DMS 273 treated with DMSO at 0.1 percent for 48 hours (cell line): ENCODE measurements at regions not wholly inside any gene's neighbourhood (a gene's known extent, or its start where the extent isn't known, plus 50 kb on each side); places are given as distances from the start of the nearest gene placed in this dataset.

ENCODE experiments used
- DNase-seq: peaks from one replicate; lab custom pipeline; 2025; lab: John Stamatoyannopoulos, UW

DNA sequence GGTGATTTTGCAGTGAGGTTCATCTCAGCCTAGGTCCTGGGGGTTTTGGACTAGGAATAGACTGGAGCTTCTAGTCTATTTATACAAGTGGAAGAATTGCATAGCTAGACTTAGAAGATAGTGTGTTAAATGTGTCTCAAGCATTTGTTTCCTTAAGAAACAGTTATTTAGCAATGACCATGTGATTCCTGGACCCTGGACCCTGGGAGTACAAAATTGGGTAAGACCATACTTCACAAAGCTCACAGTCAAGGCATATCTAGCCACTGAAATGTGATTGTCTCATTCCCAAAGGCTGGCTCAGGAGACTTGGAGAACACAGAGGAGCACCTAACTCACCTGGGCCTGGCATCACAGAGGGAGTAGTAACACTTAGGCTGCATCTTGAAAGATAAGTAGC is 754.5 kb downstream of the SATB2 start:
- no peak for DNase-seq

DNA sequence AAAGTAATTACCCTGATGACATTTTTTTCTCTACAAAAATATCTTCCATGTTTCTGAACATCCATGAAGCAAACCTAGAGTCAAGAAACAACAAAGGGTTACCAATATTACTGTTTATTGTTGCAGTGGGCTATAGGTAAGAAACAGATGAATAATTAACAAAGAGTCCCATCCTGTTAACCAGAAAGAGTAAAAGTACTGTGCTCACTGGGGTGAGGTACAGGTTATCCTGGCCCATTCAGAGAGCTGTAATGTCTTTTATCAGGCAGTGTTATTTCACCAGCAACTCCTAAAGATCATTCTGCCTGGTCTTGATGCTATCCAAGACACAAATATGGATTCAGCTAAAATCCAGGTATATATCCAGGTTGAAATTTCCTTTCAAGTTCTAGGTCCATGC is 754.9 kb downstream of the SATB2 start:
- DNase-seq = no peak

DNA sequence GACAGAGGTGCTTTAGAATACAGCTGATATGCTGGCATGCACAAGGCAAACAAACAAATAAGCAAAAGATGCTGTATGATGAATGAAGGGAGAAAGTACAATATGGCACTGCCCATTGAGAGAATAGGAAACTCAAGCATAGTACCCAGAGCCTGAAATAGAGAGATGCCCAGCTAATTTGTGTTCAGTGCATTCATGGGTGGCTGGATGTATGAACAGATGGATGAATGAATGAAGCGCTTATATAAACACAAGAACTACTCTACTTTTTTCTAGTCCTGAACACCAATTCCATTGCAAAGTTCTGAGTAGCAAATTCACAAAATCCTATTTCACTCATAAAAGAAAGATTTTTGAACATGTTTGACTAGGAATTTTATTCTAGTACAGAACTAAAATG is 756.3 kb downstream of the SATB2 start:
- no peak for DNase-seq

DNA sequence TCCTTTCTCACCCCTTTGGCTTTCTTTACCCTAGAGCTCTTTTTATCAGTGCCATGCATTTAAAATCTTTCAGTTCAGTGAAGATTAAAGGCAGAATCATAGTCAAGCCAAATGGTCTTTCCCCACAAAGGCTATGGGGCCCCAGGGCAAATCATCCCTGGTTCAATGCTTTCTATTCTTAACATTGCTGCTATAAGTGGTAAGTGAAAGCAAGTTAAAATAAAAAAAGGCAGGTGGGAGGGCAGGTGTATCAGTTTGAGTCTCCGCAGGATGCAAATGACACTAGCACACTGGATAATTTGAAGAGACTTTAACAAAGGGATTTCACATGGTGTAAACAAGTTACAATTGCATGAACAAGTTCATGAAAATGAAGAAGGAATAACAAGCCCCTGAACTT is 757.4 kb downstream of the SATB2 start:
- DNase-seq = no peak

DNA sequence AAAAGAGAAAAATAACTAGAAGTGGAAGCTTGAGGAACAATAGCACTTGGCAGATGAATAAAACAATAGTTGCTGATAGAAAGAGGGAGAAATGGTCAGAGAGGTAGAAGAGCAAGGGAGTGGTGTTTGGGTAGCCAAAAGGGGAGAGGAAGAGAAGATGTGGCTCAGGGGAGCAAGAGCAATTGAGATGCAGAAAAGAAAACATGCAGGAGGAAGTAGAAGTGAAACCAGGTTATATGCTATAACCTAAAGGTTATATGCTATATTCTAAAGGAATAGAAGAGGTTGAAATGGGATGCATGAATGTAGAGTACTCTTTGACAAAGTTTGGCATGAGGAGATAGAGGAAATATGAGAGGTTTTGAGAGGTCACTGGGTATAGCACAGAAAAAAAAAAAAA is 759.5 kb downstream of the SATB2 start:
- DNase-seq = no peak

DNA sequence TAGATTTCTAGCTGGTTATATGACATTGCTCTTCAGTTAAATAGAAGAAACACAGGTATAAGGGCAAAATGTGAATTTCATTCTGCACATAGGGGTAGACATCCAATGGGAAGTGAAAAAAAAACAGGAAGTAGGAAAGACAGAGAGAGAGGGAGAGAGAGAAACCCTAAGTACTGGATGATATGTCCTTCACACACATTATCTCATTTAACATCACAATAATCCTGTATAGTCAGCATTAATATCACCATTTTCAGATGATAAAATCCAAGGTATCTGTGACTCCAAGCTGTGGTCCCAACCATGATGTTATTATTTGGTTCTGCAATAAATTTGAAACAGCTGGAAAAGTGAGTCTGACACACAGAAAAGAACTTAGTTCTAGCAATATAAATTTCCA is 759.9 kb downstream of the SATB2 start:
- no peak for DNase-seq

DNA sequence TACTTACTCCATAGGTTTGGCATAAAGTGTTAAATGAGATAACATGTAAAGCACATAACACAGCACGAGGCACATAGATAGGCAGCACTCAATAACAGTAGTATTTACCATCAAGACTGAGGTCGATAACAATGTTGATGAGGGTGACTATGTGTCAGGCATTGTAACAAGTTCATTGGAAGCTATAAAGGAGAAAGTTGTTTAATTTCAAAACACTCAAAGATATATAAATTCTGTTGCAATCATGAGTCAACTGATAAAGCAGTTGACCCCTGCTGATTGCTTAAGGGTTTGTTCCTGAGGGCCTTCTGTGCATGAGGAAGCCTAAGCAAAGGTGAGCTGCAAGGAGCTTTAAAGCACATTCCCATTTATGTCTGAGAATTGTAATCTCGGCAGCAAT is 760.5 kb downstream of the SATB2 start:
- no peak for DNase-seq

DNA sequence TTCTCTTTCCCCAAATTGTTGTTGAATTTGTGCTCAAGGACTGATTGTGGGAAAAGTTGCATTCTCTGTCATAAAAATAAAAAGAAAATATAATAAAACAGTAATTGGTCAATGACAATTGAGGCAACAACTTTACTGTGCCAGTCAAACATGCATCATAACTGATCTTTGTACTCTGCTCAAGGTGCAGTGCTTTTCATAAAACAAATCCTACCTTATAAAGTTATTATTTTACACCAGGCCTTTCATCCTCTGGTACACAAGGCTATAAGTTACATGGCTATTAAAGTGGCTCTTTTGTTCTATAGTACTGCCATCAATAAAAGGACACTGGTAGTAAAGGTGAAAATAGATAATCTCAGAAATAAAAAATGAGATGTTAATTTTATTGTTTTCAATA is 761.9 kb downstream of the SATB2 start:
- DNase-seq = no peak

DNA sequence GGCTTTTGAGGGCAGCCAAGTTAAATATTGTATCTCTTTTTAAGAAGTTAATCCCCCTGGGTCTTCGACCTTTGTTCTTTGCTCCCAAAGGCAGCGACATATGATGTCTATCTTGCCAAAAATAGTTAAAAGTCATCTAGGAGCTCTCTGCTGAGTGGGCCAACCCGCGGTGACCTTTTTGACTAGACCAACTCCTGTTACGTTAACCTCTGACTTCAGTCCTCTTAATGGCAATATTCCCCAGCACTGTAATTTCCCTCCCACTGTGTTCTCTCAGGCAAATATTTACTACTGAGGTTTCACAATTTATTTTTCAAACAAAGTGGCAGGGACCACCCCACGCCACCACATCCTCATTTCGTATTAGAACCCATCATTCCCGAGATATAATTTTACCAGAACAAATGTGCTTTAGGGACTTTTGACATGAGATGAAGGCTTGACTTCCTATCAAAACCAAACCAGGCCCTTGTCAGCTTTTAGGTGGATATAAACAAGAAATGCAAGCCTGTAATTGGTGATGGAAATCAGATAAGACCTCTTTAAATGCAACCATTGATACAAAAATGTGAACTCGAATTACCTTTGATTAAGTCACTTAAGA is 764.7 kb downstream of the SATB2 start:
- no peak for DNase-seq

DNA sequence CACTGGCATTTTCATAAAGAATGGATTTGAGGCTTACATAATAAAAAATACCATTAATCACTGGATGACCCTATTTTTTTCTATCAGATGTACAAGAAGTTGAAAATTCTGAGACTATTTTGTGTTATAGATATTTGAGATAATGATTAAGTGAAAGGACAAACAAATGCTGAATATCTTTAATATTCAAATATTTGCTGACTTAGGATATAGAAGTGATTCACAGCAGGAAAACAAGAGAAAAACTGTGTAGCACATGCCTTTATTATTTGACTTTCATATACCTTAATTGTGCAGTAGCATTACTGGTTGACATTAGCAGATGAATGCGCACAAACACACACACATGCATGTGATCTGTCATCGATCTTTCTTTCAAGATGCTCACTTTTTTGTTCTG is 766.5 kb downstream of the SATB2 start:
- DNase-seq = no peak

DNA sequence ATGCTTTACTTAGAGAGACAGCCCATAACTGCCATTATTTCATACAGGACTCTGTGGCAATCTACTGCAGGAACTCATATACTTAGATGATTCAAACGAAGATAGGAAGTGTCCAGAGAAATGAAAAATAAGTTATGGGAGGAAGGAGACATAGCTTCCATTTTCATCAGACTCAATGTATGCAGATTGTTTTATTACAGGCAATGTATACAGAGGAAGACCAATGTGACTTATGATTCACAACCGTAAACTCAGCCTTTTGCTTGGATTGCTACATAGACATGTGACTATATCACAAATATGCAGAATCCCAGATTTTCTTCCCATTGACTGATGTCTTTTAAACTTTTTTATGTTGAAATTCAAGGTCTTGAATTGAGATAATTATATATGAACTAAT is 793.4 kb downstream of the SATB2 start:
- DNase-seq = no peak

DNA sequence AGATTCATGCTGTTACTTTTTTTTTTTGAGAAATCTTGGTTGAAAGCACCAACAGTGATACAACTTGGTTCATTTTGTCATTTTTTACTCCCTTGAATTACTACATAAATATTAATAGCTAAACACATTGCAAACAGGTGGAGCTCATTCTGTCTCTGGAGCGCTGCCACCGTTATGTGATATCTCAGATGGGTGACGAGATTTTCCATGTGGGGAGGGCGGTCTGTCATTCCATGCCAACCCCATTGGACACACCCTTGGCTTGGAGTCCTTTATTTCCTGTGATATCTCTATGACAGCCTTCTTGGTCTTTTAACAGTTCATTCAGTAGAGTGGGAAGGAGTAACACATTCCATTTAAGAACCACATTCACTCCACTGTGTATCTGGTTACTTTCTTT is 794.8 kb downstream of the SATB2 start:
- no peak for DNase-seq

DNA sequence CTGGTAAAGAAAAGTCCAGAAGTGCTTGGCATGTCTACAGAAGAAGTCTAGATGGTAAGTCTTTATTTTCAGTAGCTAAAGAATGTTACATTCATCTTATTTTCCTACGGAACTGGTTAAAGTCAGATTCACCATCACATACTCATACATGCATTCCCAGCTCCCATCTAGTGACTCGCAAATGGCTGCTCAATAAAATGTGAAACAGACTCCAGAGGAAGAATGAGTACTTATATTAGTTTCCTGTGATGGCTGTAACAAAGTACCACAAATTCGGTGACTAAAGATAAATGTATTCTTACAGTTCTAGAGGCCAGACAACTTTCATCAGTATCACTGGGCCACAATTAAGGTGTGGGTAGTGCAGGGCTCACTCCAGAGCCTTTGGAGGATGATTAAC is 797.2 kb downstream of the SATB2 start:
- DNase-seq = no peak

DNA sequence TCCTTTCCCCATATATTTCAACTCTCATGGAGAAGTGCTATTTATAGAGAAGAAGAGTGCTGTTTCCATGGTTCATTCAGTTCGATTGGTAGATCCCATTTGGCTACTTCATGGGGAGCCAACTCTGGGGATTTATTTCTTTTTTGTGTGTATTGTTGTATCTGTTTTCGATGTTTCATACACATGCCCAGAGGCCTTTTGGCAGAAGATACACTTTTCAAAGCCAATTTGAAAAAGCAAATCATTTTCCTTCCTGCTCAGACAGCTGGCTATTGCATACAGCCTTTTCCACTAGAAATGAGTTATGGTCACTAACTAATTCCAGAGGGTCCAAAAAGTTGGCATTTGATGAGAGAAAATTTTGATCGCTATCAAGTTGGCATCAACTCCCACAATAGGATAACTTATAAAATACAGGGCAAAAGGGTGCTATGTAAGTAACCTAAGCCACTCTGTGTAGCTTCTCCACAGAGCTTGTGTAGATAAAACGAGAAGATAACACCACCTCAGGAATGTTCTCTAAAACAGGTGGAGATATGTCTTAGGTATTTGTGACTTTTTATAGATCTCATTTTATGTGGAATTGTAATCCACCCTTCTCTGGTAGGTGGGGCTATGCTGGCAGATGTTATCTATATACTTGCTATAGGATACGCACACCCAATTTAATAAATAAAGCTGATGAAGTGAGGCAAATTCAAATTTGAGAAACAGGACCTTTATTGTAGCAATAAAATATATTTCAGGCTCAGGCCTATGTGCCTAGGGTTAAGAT is 798.5 kb downstream of the SATB2 start:
- DNase-seq = no peak

DNA sequence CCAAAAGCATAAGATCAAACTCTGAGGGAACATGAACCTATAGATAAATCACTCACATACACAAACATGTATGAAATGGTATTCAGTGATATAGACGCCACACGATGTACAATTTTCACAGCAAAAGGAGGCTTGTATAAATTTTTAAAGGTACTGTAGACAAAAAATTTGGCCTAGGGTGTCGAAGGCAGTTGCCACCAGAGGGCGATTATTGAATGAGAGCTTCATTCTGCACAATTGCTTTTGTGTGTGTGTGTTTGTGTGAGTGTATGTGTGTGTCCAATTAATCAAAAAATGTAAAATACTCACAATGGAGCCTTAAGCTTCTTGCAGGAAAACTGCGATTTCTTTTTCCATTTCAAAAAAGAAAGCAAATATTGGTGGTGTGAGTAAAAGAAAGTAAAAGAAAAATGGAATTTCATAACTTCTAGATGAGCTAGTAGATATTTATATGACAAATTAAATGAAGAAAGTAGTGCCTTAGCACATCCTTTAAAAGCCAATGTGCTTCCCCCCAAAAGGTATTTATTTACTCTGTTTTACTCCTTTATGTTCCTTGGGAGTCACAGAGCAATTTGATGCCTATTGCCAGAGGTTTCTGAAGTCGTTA is 800.1 kb downstream of the SATB2 start:
- DNase-seq = no peak

DNA sequence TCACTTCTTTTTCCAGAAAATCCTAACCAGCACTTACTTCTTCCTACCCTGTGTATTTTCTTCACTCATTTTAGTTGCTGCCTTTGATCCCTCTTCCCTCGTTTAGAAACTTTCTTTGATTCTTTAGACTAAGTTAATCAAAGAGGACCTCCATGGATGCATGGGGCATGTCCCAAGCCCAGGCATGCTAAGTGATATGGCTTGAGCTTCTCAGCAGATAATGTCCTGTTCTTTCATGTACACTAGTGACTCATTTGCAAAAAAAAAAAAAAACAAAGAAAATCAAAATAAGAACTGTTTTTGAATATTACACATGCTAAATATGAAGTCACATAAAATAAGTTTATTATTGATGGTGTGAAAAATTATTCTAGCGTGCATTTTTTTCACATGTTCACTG is 800.9 kb downstream of the SATB2 start:
- DNase-seq = no peak

DNA sequence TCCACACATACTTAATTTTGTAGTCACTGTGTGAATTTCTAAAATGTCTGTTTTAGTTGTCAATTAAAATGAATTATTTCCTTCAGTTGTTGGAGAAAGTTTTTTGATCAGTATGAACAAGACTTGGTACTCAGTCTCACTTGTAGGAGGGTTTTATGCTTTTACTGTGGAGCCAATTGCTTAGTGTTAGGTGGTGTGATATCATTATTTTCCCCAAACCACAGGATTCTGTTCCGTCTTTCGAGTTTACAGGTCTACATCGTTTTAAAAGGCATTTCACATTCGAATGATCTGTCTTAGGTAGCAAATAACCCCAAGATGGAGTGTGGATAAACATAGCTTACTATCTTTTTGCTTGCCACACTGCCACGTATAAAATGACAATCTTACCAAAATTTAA is 803.1 kb downstream of the SATB2 start:
- DNase-seq = no peak

DNA sequence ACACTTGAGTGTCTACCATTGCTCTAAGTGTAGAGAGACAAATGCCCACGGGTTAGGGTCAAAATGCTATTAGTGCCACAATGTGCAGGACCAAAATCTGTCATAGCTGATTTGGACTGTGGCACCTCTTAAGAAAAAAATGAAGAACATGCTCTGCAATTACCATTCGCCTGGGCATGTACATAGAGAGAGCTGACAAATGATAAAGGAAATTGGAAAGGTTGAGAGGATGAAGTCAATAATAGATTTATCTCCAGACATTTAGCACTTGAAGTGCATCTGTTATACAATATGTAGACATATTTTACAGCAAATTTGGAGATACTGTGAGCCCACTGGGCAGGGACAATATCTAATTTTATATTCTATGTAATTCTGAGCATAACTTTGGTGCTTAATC is 804.4 kb downstream of the SATB2 start:
- DNase-seq = no peak

DNA sequence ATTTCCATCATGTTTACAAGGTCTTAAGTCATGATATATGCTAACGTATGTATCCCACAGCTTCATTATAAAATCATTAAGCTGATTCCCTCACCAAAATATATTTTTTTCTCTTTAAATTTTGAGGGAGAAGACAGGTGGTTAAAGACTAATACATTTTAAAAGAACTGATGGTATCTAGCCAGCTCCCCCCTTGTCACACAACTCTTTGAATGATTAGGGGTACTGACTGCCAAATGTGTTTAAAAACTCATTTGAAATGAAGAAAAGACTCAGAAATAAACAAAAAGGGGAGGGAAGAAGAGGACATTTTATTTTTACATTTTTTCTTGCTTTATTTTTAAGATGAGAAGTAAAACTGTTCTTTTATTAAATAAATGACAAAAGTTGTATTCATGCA is 805.3 kb downstream of the SATB2 start:
- DNase-seq = no peak

DNA sequence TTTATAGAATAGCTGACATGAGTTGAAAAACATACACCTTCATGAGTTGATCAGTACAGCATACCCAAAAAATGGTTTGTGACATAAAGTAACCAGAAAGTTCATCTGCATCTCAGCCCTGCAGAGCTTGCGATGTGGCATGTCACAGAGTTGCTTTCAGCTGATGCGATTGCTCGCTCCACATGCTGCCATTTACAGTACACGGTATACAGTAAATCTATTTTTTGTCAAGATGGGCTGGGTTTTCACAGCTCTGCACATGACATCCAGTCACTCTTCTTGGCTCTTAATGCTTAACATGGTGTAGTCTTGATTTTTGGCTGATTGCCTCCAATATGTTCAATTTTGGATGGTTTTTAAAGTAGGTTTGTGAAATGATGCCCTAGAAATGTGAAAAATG is 811.9 kb downstream of the SATB2 start:
- no peak for DNase-seq

DNA sequence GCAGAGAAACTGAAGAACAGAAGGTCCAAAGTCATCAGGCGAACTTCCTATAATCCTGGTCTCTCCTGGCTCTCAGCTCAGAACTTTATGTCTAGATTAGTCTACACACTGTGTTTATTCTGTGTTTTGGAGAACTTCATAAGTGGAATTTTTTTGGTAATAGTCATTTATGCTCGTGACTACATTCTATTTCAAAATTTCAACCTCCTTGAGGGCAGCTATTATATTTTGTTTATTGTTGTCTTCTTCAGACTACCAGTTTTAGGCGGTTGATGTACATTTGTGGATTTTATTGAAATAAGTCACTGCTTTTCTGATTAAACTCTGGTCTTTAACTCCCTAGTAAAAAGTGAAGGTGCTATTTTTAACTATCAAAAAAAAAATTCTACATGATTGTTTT is 816.6 kb downstream of the SATB2 start:
- DNase-seq = no peak

DNA sequence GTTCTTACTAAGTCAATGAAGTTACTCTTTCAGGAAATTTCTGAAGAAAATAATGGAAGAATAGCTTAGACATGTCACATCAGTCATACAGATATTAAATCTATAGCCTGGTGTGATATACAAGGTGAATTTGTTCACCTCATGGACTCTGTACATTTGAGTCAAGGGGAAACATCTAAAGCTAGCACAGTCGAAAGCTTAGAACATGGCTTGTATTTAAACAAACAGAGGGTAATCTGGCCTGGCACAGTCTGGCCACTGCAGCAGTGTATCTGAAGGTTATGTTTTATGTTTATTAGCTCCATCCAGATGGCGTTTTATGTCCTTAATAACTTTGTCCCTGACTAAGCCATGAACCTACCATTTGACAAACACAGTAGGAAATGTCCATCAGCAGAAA is 817.3 kb downstream of the SATB2 start:
- DNase-seq = no peak

DNA sequence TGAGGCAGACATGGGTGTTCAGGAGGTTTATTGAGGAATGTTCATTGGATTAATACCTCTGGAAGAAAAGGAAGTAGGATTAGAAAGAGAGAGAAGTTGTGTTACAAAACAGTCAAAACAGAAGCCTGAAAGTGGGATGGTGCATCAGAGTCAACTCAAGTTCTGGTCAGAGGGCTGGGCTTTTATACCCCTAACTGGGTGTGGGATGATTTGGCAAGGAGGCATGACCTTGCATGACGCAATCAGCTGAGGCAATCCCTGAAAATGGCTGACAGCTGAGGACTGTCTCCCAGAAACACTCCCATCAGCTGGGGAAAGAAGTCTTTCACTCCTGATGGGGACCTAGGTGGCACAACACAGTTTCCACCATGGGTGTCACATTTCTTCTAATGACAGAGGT is 818.2 kb downstream of the SATB2 start:
- DNase-seq = no peak

DNA sequence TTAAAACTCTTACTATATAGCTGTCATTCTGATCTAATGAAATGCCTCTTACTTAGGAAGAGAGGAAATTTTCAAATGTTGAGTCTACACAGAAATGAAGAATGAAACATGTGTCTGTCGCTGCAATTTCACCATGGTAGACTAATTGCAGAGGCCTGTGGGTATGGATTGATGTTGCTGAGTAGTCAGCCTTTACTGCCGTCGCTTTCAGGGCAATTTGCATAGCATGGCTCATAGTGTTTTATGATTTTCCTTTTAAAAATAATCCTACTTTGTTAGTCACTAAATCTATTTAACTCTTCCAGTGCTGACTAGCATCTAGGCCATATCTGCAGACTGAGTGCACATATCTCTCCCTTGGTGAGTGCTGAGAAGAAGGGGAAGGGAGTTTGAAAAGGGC is 819.2 kb downstream of the SATB2 start:
- no peak for DNase-seq
